ENCODE measurements at regions not wholly inside any gene's neighbourhood (a gene's known extent, or its start where the extent isn't known, plus 50 kb on each side); places are given as distances from the start of the nearest gene placed in this dataset.
A peak's percentile ranks its signal among the peaks of the same experiment; 100 is the strongest.
"Not testable (repeated sequence)": the region's sequence is repeated elsewhere in the genome, so short reads cannot be mapped to it uniquely, and the experiment has no call there.

DNA sequence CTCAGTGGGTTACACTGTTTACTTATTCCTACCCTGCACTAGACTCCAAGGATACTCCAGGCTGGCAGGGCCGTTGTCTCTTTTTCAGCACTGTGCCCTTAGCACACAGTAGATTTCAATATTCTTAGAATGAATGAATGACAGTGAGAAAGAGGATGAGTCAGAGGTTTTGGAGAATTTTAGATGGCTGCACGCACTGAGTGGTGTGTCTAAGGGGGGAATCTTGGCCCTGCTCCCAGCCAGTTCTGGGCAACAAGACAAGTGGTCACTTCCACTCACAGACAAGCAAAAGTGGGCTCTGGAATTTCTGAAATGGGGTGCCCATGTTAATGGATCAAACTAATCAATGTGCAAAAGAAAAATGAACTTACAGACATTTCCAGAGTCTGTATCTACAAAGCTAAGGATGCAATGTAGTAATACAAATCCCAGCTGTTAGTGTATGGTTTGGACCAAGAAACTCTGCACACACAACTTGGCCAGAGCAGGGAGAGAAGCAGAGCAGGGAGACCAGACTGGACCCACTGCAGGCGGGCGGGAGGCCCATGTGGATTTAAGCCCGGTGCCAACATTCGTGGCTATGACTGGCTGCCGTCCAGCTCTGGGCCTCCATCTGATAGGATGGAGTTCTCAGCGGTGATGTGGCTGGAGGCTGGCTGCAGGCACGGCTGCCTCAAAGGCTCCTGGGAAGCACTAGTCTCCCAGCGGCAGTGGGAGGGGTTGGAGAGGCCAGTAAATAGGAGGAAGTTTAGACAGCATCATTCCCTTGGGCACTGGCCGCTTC, 95.6 kb upstream of the CDYL2 start:
- Histone ChIP-seq H3K4me3 (ENCODE audit: low read length) (no peak overlapping the region), H3K27ac (ENCODE audit: low read length) (no peak overlapping the region), H3K4me1 (ENCODE audit: control insufficient read depth, insufficient read depth, low read length) (no peaks in the 10 kb centered on the region), H3K9me3 (ENCODE audit: control insufficient read depth, low read depth, low read length) (no peaks in the 10 kb centered on the region), H3K36me3 (ENCODE audit: control insufficient read depth, insufficient read depth, low read length) (no peaks in the 10 kb centered on the region), H3K27me3 (ENCODE audit: control insufficient read depth, insufficient read depth, low read length) (no peaks in the 10 kb centered on the region)
- 95% methylated on average over 4 of the region's 11 CpGs for WGBS (ENCODE audit: insufficient coverage, low lambda C conversion rate)
- DNase-seq, result peak in 1 of 2 donors; percentile 13

DNA sequence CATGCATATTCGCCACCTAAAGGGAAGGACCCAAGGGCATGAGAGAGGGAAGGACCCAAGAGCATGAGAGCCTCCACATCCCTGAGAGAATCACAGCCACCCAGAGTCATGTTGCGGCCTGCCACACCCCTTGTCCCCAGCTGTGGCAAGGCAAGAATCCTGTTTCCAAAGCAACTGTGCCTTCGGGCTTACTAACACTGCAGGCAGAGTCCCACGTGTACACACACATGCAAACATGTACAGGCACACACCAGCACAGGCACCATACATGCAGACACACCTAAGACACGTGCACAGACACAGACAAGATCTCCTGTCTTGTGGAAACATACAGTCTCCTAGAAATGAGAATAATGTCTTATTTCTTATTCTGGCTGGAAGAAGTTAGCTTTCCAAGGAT, 92.4 kb upstream of the CDYL2 start:
- Histone ChIP-seq H3K4me1 (ENCODE audit: control insufficient read depth, insufficient read depth, low read length) (no peaks in the 10 kb centered on the region), H3K9me3 (ENCODE audit: control insufficient read depth, low read depth, low read length) (no peaks in the 10 kb centered on the region), H3K27me3 (ENCODE audit: control insufficient read depth, insufficient read depth, low read length) (no peaks in the 10 kb centered on the region), H3K27ac (ENCODE audit: low read length) (no peak overlapping the region), H3K4me3 (ENCODE audit: low read length) (no peak overlapping the region), H3K36me3 (ENCODE audit: control insufficient read depth, insufficient read depth, low read length) (no peaks in the 10 kb centered on the region)
- DNase-seq, result no peak
- no CpG with 5 or more reads among the region's 5 CpGs for WGBS (ENCODE audit: insufficient coverage, low lambda C conversion rate)

- H3K27me3 ChIP-seq (ENCODE audit: control insufficient read depth, insufficient read depth, low read length), result no peaks in the 10 kb centered on the region
- H3K4me3 ChIP-seq (ENCODE audit: low read length), result no peak overlapping the region
- peak in 1 of 2 donors; percentile 42 for DNase-seq
- no peaks in the 10 kb centered on the region for H3K9me3 ChIP-seq (ENCODE audit: control insufficient read depth, low read depth, low read length)
- H3K4me1 ChIP-seq (ENCODE audit: control insufficient read depth, insufficient read depth, low read length), result no peaks in the 10 kb centered on the region
- H3K36me3 ChIP-seq (ENCODE audit: control insufficient read depth, insufficient read depth, low read length), result no peaks in the 10 kb centered on the region
- 40% methylated on average over 2 of the region's 3 CpGs for WGBS (ENCODE audit: insufficient coverage, low lambda C conversion rate)
- no peak overlapping the region for H3K27ac ChIP-seq (ENCODE audit: low read length)
Measured at GRCh38 chr16:80894091-80894490, 89.7 kb upstream of the CDYL2 start.

DNA sequence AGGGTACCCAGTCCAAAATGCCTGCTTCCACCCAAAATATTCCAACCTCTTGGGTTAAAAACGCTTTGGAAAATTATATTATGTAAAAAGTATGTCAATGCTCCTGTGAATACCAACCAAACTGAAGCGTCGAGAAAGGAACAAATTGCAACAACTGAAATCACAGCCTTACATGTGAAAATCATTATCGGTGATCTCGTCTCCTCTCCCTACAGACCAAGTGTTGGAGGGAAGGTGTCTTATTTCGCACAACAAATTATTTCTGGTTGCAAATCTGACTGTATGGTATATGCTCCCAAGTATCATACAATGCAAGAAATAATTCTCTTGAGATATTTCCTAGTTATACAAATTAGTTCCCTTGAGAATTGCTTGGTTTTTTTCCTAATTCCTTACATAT, 89.3 kb upstream of the CDYL2 start:
- Histone ChIP-seq H3K27me3 (ENCODE audit: control insufficient read depth, insufficient read depth, low read length) (no peaks in the 10 kb centered on the region), H3K4me3 (ENCODE audit: low read length) (no peak overlapping the region), H3K9me3 (ENCODE audit: control insufficient read depth, low read depth, low read length) (no peaks in the 10 kb centered on the region), H3K36me3 (ENCODE audit: control insufficient read depth, insufficient read depth, low read length) (no peaks in the 10 kb centered on the region), H3K27ac (ENCODE audit: low read length) (no peak overlapping the region), H3K4me1 (ENCODE audit: control insufficient read depth, insufficient read depth, low read length) (no peaks in the 10 kb centered on the region)
- WGBS (ENCODE audit: insufficient coverage, low lambda C conversion rate), result 92% methylated on average over 4 of the region's 6 CpGs
- DNase-seq, result no peak

- H3K4me1 ChIP-seq (ENCODE audit: control insufficient read depth, insufficient read depth, low read length); H3K27ac ChIP-seq (ENCODE audit: low read length); H3K4me3 ChIP-seq (ENCODE audit: low read length); H3K27me3 ChIP-seq (ENCODE audit: control insufficient read depth, insufficient read depth, low read length); H3K36me3 ChIP-seq (ENCODE audit: control insufficient read depth, insufficient read depth, low read length); DNase-seq; H3K9me3 ChIP-seq (ENCODE audit: control insufficient read depth, low read depth, low read length): not testable (repeated sequence)
- no CpG with 5 or more reads among the region's 10 CpGs for WGBS (ENCODE audit: insufficient coverage, low lambda C conversion rate)
Measured at GRCh38 chr16:80892395-80892794, 88.0 kb upstream of the CDYL2 start.

DNA sequence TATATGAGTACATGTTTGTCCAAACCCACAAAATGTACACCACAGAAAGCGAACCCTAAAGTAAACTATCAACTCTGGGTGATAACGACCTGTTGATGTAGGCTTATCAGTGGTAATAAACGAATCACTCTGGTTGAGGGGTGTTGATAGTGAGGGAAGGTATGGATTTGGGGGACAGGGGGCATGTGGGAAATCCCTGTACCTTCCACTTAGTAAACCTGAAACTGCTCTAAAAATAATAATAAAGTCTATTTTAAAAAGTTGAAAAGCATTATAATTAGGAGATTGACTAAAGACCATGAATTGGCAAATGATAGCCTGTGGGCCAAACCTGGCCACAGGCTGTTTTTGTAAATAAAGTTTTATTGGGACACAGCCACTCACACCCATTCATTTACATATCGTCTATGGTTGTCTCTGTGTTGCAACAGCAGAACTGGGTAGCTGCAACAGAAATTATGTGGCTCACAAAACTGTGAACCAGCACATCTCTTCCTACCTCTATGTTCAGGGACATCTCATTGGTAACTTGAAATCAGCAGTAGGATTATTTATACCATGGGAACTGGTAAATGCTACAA, 85.5 kb upstream of the CDYL2 start:
- Histone ChIP-seq H3K27me3 (ENCODE audit: control insufficient read depth, insufficient read depth, low read length) (no peaks in the 10 kb centered on the region), H3K4me1 (ENCODE audit: control insufficient read depth, insufficient read depth, low read length) (peaks cover 5% of the 10 kb centered on the region), H3K36me3 (ENCODE audit: control insufficient read depth, insufficient read depth, low read length) (no peaks in the 10 kb centered on the region), H3K9me3 (ENCODE audit: control insufficient read depth, low read depth, low read length) (no peaks in the 10 kb centered on the region), H3K4me3 (ENCODE audit: low read length) (no peak overlapping the region), H3K27ac (ENCODE audit: low read length) (no peak overlapping the region)
- WGBS (ENCODE audit: insufficient coverage, low lambda C conversion rate), result no CpG with 5 or more reads among the region's 4 CpGs
- no peak for DNase-seq

DNA sequence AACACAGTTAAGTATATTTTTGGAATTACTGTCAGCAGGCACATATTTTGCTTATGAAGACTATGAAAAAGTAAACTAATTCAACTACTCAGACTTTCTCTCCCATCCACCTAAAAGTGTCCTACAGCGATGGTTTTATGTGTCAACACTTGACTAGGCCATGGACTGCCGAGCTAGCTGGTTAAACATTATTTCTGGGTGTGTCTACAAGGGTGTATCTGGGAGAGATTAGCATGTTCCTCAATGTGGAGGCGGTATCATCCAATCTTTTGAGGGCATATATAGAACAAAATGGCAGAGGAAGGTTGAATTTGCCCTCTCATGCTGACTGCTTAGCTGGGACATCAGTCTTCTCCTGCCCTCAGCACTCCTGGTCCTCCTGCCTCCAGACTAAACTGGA, 82.7 kb upstream of the CDYL2 start:
- Histone ChIP-seq H3K36me3 (ENCODE audit: control insufficient read depth, insufficient read depth, low read length) (no peaks in the 10 kb centered on the region), H3K27me3 (ENCODE audit: control insufficient read depth, insufficient read depth, low read length) (no peaks in the 10 kb centered on the region), H3K4me1 (ENCODE audit: control insufficient read depth, insufficient read depth, low read length) (peaks cover 25% of the 10 kb centered on the region), H3K27ac (ENCODE audit: low read length) (peak overlapping the region; percentile 21), H3K4me3 (ENCODE audit: low read length) (no peak overlapping the region), H3K9me3 (ENCODE audit: control insufficient read depth, low read depth, low read length) (no peaks in the 10 kb centered on the region)
- DNase-seq, result peak; percentile 31 to 77
- no CpG with 5 or more reads among the region's 3 CpGs for WGBS (ENCODE audit: insufficient coverage, low lambda C conversion rate)

DNA sequence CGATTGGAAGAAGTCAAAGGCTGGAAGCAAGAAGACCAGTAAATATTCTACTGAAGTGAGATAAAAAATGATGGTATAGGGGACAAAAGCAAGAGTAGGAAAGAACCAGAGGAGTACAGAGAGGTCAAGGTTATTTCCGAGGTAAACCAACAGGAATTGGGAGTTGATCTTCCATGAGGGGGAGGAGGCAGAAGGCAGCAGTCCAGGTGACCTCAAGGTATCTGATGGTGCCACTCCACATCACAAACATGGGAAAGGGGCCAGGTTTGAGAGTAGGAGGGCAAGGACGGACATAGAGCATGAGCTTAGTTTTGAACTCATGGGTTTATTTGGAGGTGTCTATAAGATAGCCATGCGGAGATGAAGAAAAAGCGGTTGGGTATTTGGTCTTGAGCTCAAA, 79.4 kb upstream of the CDYL2 start:
- Histone ChIP-seq H3K27ac (ENCODE audit: low read length) (peak overlapping the region; percentile 49), H3K36me3 (ENCODE audit: control insufficient read depth, insufficient read depth, low read length) (no peaks in the 10 kb centered on the region), H3K27me3 (ENCODE audit: control insufficient read depth, insufficient read depth, low read length) (no peaks in the 10 kb centered on the region), H3K4me3 (ENCODE audit: low read length) (no peak overlapping the region), H3K4me1 (ENCODE audit: control insufficient read depth, insufficient read depth, low read length) (peaks cover 25% of the 10 kb centered on the region), H3K9me3 (ENCODE audit: control insufficient read depth, low read depth, low read length) (peaks cover 2% of the 10 kb centered on the region)
- no peak for DNase-seq
- 85% methylated on average over 5 of the region's 5 CpGs for whole genome bisulfite sequencing (ENCODE audit: insufficient coverage, low lambda C conversion rate)

DNA sequence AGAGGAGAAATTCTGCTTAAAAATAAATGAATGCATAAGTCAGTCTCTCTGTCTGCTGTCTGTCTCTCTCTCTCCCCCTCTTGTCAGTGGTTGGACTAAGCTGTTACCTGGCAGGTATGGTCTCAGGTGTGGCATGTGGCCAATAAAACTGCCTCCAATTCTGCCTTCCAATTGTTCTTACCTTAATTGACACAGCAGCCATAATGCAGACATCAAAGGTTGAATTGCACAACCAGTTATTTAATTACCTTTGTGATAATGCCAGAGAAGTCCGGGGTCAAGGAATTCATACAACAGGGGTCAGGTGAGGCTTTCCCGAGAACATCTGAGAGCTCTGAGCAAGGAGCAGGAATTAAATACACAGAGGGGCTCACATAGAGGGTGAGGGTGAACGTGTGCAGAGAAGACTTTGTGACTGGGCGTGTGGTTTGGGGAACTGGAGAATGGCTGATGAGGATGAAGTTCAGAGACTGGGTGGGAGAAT, 78.8 kb upstream of the CDYL2 start:
- Histone ChIP-seq H3K27me3 (ENCODE audit: control insufficient read depth, insufficient read depth, low read length) (no peaks in the 10 kb centered on the region), H3K4me3 (ENCODE audit: low read length) (no peak overlapping the region), H3K4me1 (ENCODE audit: control insufficient read depth, insufficient read depth, low read length) (peaks cover 25% of the 10 kb centered on the region), H3K27ac (ENCODE audit: low read length) (peak overlapping the region; percentile 49), H3K36me3 (ENCODE audit: control insufficient read depth, insufficient read depth, low read length) (no peaks in the 10 kb centered on the region), H3K9me3 (ENCODE audit: control insufficient read depth, low read depth, low read length) (peaks cover 2% of the 10 kb centered on the region)
- DNase-seq, result peak; percentile 89 to 97
- WGBS (ENCODE audit: insufficient coverage, low lambda C conversion rate), result 40% methylated on average over 1 of the region's 4 CpGs

- DNase-seq, result no peak
- WGBS (ENCODE audit: insufficient coverage, low lambda C conversion rate), result no CpG with 5 or more reads among the region's 5 CpGs
- Histone ChIP-seq H3K27ac (ENCODE audit: low read length) (no peak overlapping the region), H3K4me3 (ENCODE audit: low read length) (no peak overlapping the region), H3K36me3 (ENCODE audit: control insufficient read depth, insufficient read depth, low read length) (no peaks in the 10 kb centered on the region), H3K4me1 (ENCODE audit: control insufficient read depth, insufficient read depth, low read length) (no peaks in the 10 kb centered on the region), H3K27me3 (ENCODE audit: control insufficient read depth, insufficient read depth, low read length) (peaks cover 2% of the 10 kb centered on the region), H3K9me3 (ENCODE audit: control insufficient read depth, low read depth, low read length) (no peaks in the 10 kb centered on the region)
Measured at GRCh38 chr16:80875616-80876015, 71.2 kb upstream of the CDYL2 start.

DNA sequence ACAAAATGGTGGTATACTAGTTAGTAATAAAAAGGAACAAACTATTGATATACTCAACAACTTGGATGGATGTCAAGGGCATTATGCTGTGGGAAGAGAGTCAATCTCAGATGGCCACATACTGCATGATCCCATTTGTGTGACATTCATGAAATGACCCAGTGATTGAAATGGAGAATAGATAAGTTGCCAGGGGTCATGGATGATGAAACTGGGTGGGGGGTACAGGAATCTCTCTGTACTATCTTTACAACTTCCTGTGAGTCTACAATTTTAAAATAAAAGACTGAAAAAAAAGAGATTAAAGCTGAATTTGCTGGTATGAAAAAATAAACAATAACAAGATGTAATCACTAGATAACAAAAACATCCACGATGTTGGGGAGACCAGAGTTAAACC, 70.5 kb upstream of the CDYL2 start:
- WGBS (ENCODE audit: insufficient coverage, low lambda C conversion rate), result 40% methylated on average over 1 of the region's 1 CpG
- Histone ChIP-seq H3K27me3 (ENCODE audit: control insufficient read depth, insufficient read depth, low read length) (peaks cover 2% of the 10 kb centered on the region), H3K9me3 (ENCODE audit: control insufficient read depth, low read depth, low read length) (no peaks in the 10 kb centered on the region), H3K36me3 (ENCODE audit: control insufficient read depth, insufficient read depth, low read length) (no peaks in the 10 kb centered on the region), H3K27ac (ENCODE audit: low read length) (no peak overlapping the region), H3K4me1 (ENCODE audit: control insufficient read depth, insufficient read depth, low read length) (no peaks in the 10 kb centered on the region), H3K4me3 (ENCODE audit: low read length) (no peak overlapping the region)
- no peak for DNase-seq

Data from large intestine (tissue), 3 donors.